Gastrocnemius medialis (tissue), 4 donors: ENCODE measurements at regions not wholly inside any gene's neighbourhood (a gene's known extent, or its start where the extent isn't known, plus 50 kb on each side); places are given as distances from the start of the nearest gene placed in this dataset.

Experiments
- ATAC-seq, 2 donors: fragments of 150-250 bp; one replicate each; pipeline ENCODE4 v1.9.1; 2016
- DNase-seq, 2 donors: peaks; one replicate each; pipeline ENCODE4 v3.0.0-alpha.2; 2019
- H3K27ac ChIP-seq, 4 donors: fragments of 200-600 bp; sonication (generic); 1 replicate in 1 of 4; 2 replicates in 3 of 4; pipeline ENCODE4 v1.5.1; 2016 to 2018; ENCODE audit warnings: mild to moderate bottlenecking in 2 of 4, moderate library complexity in 1 of 4
- H3K27me3 ChIP-seq, 3 donors: fragments of 200-600 bp; sonication (generic) in 2 of 3; 1 replicate in 1 of 3; 2 replicates in 2 of 3; pipeline versions ENCODE4 v1.5.1 to v1.6.0; 2016 to 2019; ENCODE audit warnings: mild to moderate bottlenecking in 1 of 3, moderate library complexity in 1 of 3
- H3K36me3 ChIP-seq, 2 donors: fragments of 200-600 bp; sonication (generic) in 1 of 2; one replicate each; pipeline ENCODE4 v1.5.1; 2017 to 2018
- H3K4me1 ChIP-seq, 2 donors: fragments of 200-600 bp; sonication (generic) in 1 of 2; one replicate each; pipeline ENCODE4 v1.5.1; 2016 to 2017; ENCODE audit warnings: mild to moderate bottlenecking in 2 of 2
- H3K4me3 ChIP-seq, 4 donors: fragments of 200-600 bp; sonication (generic) in 3 of 4; 1 replicate in 1 of 4; 2 replicates in 3 of 4; pipeline ENCODE4 v1.5.1; 2016 to 2019; ENCODE audit warnings: mild to moderate bottlenecking in 2 of 4
- H3K9me3 ChIP-seq, 3 donors: fragments of 200-600 bp; sonication (generic) in 2 of 3; 1 replicate in 1 of 3; 2 replicates in 2 of 3; pipeline ENCODE4 v1.5.1; 2016 to 2019
- CTCF ChIP-seq, 5 experiments: fragments of 450-650 bp in 3 of 5; fragments of 200-600 bp in 2 of 5; sonication (generic) in 2 of 5; IDR thresholded peaks in 4 of 5; conservative IDR thresholded peaks in 1 of 5; 1 replicate in 4 of 5; 2 replicates in 1 of 5; pipeline ENCODE4 v1.5.1; 2016 to 2019; ENCODE audit warnings: antibody characterized with exemption in 5 of 5, mild to moderate bottlenecking in 3 of 5, moderate library complexity in 3 of 5
- POLR2A ChIP-seq, 2 donors: fragments of 450-650 bp; IDR thresholded peaks; one replicate each; pipeline ENCODE4 v1.6.1; 2017; ENCODE audit warnings: antibody characterized with exemption in 2 of 2, mild to moderate bottlenecking in 2 of 2, moderate library complexity in 2 of 2
- in situ Hi-C, 4 donors: fragments of 200-750 bp; cut with MboI; loops; one replicate each; pipeline versions ENCODE4 v1.15.0 to v1.8.0; 2017; ENCODE audit warnings: low sequenced_read_pairs in 4 of 4
- intact Hi-C: fragments of 100-400 bp; cut with DNase I; formaldehyde crosslinking; loops from one replicate; pipeline ENCODE4 v1.15.1; 2023; ENCODE audit warnings: low total_unique reads

GRCh38 chr2:207399301-207399700, 130.5 kb upstream of the CREB1 start:
- in situ Hi-C loops: no loop called here
- H3K4me1 ChIP-seq: no peaks in the 10 kb centered on the region
- intact Hi-C loops: no loop called here

GRCh38 chr2:207401338-207401737, 128.4 kb upstream of the CREB1 start:
- in situ Hi-C loops: no loop called here

More at GRCh38 chr2:207399301-207399700, 130.5 kb upstream of the CREB1 start:
- H3K36me3 ChIP-seq: no peaks in the 10 kb centered on the region
- no peak overlapping the region for H3K27ac ChIP-seq
- H3K9me3 ChIP-seq: no peaks in the 10 kb centered on the region
- H3K27me3 ChIP-seq: no peaks in the 10 kb centered on the region
- DNase-seq (no peak), ATAC-seq (no peak)
- TF ChIP-seq POLR2A (IDR thresholded peaks at IDR 0.05): no peak
- no peak for TF ChIP-seq CTCF (IDR thresholded peaks at IDR 0.05 in 4 of 5, conservative IDR thresholded peaks at IDR 0.05 in 1 of 5)
- no peak overlapping the region for H3K4me3 ChIP-seq

DNA sequence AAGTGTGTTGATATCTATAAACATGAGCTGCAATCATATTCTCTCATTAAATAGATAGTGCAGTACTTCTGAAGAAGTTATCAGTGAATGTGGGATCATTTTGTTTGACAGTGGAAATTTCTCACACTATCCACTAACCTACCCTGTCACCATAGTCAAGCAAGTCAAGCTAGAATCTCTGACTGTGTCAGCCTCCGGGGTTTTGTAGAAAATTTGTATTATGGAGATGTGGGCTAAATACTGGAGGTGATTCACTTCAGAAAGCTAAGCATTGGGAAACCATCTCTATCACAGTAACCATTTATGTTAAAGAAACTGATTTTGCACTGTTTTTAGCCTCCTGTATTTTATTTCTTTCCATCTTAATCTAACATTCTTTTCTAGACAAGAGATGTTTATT, 126.6 kb upstream of the CREB1 start:
- intact Hi-C loops: no loop called here
- TF ChIP-seq POLR2A (IDR thresholded peaks at IDR 0.05): no peak
- no peak for TF ChIP-seq CTCF (IDR thresholded peaks at IDR 0.05 in 4 of 5, conservative IDR thresholded peaks at IDR 0.05 in 1 of 5)
- H3K36me3 ChIP-seq: no peaks in the 10 kb centered on the region
- no peaks in the 10 kb centered on the region for H3K4me1 ChIP-seq
- H3K27me3 ChIP-seq: no peaks in the 10 kb centered on the region
- in situ Hi-C loops: no loop called here
- DNase-seq (no peak), ATAC-seq (no peak)
- H3K4me3 ChIP-seq: no peak overlapping the region
- no peaks in the 10 kb centered on the region for H3K9me3 ChIP-seq
- no peak overlapping the region for H3K27ac ChIP-seq

More at GRCh38 chr2:207401338-207401737, 128.4 kb upstream of the CREB1 start:
- Histone ChIP-seq H3K27me3 (no peaks in the 10 kb centered on the region), H3K36me3 (no peaks in the 10 kb centered on the region), H3K4me1 (no peaks in the 10 kb centered on the region), H3K9me3 (no peaks in the 10 kb centered on the region), H3K4me3 (no peak overlapping the region), H3K27ac (no peak overlapping the region)
- DNase-seq (no peak), ATAC-seq (no peak)
- intact Hi-C loops: no loop called here
- TF ChIP-seq POLR2A (IDR thresholded peaks at IDR 0.05) (no peak), CTCF (IDR thresholded peaks at IDR 0.05 in 4 of 5, conservative IDR thresholded peaks at IDR 0.05 in 1 of 5) (no peak)

- ATAC-seq: no peak
- intact Hi-C loops (no loop called here), in situ Hi-C loops (no loop called here)
- DNase-seq: no peak
- Histone ChIP-seq H3K27ac (no peak overlapping the region), H3K27me3 (no peaks in the 10 kb centered on the region), H3K4me3 (no peak overlapping the region), H3K36me3 (no peaks in the 10 kb centered on the region), H3K9me3 (no peaks in the 10 kb centered on the region), H3K4me1 (no peaks in the 10 kb centered on the region)
- TF ChIP-seq CTCF (IDR thresholded peaks at IDR 0.05 in 4 of 5, conservative IDR thresholded peaks at IDR 0.05 in 1 of 5) (no peak), POLR2A (IDR thresholded peaks at IDR 0.05) (no peak)
These were observed 125.8 kb upstream of the CREB1 start for GRCh38 chr2:207403950-207404349.

DNA sequence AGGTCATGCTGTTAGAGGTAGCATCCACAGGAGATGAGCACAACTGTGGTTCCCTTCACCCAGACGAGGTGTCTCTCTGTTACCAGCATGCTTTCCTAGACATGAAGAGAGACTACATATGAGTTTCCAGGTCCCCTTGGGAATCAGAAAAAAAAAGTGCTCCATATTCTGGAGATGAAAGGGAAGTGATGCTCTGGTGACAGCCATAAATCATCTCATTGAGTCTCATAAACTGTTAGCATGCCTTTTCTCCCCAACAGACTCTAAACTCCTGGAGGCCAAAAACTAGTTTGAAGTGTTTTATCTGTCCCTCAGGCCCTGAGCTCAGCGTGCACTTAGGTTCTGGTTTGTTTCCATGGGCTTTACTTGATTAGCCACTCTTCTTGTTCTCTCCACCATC, 124.6 kb upstream of the CREB1 start:
- Histone ChIP-seq H3K27me3 (no peaks in the 10 kb centered on the region), H3K36me3 (no peaks in the 10 kb centered on the region), H3K4me3 (no peak overlapping the region), H3K27ac (no peak overlapping the region), H3K4me1 (no peaks in the 10 kb centered on the region), H3K9me3 (no peaks in the 10 kb centered on the region)
- ATAC-seq (no peak), DNase-seq (no peak)
- TF ChIP-seq POLR2A (IDR thresholded peaks at IDR 0.05) (no peak), CTCF (IDR thresholded peaks at IDR 0.05 in 4 of 5, conservative IDR thresholded peaks at IDR 0.05 in 1 of 5) (no peak)
- in situ Hi-C loops: no loop called here
- intact Hi-C loops: no loop called here
